Stomach smooth muscle (tissue), 2 donors: ENCODE measurements at regions not wholly inside any gene's neighbourhood (a gene's known extent, or its start where the extent isn't known, plus 50 kb on each side); places are given as distances from the start of the nearest gene placed in this dataset.

Experiments
- H3K27ac ChIP-seq: one replicate; pipeline ENCODE4 v1.7.0; 2013; ENCODE audit warnings: mild to moderate bottlenecking, low read length, inconsistent platforms
- H3K27me3 ChIP-seq, 2 donors: one replicate each; pipeline ENCODE4 v1.7.0; 2013; ENCODE audit warnings: low read length in 2 of 2; ENCODE audit not compliant: insufficient read depth in 2 of 2, control insufficient read depth in 1 of 2
- H3K36me3 ChIP-seq, 2 donors: one replicate each; pipeline ENCODE4 v1.7.0; 2013; ENCODE audit warnings: low read length in 2 of 2; ENCODE audit not compliant: control insufficient read depth in 2 of 2, insufficient read depth in 2 of 2
- H3K4me1 ChIP-seq: one replicate; pipeline ENCODE4 v1.7.0; 2013; ENCODE audit warnings: low read length; ENCODE audit not compliant: control insufficient read depth, insufficient read depth
- H3K4me3 ChIP-seq, 2 donors: one replicate each; pipeline ENCODE4 v1.7.0; 2013; ENCODE audit warnings: low read length in 2 of 2
- H3K9ac ChIP-seq, 2 donors: one replicate each; pipeline ENCODE4 v1.7.0; 2013; ENCODE audit warnings: low read length in 2 of 2, mild to moderate bottlenecking in 1 of 2
- H3K9me3 ChIP-seq, 2 donors: one replicate each; pipeline ENCODE4 v1.7.0; 2013; ENCODE audit warnings: low read length in 2 of 2; ENCODE audit not compliant: control insufficient read depth in 2 of 2
- donor health status: healthy.
- donor health status: Pancreatic carcinoma.

DNA sequence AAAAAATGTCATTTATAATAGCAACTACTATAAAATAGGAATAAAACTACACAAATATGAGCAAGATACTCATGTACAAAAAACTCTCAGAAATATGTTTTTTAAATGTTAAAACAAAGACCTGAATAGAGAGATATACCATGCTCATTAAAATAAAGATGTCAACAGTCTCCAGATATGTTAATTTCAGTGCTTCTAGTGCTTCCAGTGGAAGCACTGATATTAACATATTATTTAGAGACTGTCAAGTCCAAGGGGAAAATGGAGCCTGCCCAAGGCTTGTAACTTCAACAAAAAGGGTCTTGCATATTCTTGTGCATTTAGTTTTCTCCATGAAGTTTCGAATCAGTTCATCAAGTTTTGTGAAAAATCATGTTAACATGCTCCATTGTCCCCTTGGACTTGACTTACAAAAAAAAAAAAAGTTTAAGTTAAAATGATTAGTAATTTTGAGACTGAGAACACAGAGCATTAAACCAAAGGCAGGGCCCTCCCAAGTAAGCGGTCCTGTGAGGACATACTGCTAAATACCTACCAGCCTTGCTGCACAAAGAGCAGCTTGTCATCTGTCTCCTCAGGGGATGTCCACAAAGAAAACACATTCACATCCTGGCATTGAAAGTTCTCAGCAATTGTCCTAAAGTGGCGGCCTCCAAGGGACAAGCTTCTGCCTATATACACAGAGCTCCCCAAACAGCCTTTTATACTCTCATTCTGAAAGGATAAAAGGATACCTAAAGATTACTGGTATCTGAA is 501.9 kb upstream of the CHAC2 start:
- no peaks in the 10 kb centered on the region for H3K9me3 ChIP-seq
- no peak overlapping the region for H3K9ac ChIP-seq
- H3K27me3 ChIP-seq: no peaks in the 10 kb centered on the region
- no peak overlapping the region for H3K4me3 ChIP-seq
- no peaks in the 10 kb centered on the region for H3K4me1 ChIP-seq
- H3K27ac ChIP-seq: no peak overlapping the region
- H3K36me3 ChIP-seq: no peaks in the 10 kb centered on the region

DNA sequence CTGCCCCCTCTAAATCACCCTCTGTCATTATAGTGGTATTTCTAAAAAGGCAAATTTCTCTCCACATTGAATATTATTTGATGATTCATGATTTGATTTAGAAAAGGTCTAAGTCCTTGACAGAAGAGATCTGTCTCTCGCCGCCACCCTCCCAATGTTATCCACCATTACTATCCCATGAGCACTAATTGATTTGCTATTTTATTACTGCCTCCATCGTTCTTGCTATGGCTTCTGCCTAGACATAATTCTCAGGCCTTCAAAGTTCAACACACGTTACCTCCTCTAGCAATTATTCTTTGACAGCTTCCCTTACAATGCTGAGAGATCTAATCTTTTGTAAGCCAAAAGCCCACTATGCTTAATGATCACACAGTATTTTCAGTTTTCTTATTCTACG is 507.0 kb upstream of the CHAC2 start:
- no peak overlapping the region for H3K27ac ChIP-seq
- H3K4me1 ChIP-seq: no peaks in the 10 kb centered on the region
- no peak overlapping the region for H3K4me3 ChIP-seq
- no peaks in the 10 kb centered on the region for H3K36me3 ChIP-seq
- H3K9ac ChIP-seq: no peak overlapping the region
- H3K9me3 ChIP-seq: no peaks in the 10 kb centered on the region
- no peaks in the 10 kb centered on the region for H3K27me3 ChIP-seq

DNA sequence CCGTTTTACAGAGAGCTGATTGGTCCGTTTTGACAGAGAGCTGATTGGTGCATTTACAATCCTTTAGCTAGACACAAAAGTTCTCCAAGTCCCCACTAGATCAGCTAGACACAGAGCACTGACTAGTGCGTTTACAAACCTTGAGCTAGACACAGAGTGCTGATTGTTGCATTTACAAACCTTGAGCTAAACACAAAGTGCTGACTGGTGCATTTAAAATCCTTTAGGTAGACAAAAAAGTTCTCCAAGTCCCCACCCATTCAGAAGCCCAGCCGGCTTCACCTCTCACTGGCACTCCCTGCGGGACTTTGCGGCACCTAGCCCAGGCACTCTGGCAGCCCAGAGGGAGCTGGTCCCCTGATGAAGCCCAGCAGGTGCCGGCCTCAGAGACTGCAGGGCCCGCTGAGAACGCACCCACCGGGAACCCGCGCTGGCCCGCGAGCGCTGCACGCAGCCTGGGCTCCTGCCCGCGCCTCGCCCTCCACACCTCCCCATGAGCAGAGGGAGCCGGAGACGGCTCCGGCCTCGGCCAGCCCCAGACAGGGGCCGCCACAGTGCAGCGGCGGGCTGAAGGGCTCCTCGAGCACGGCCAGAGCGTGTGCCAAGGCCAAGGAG is 508.1 kb upstream of the CHAC2 start:
- H3K4me1 ChIP-seq: no peaks in the 10 kb centered on the region
- H3K4me3 ChIP-seq: no peak overlapping the region

GRCh38 chr2:53257287-53257686 is 510.3 kb upstream of the CHAC2 start:
- Histone ChIP-seq H3K27me3 (no peaks in the 10 kb centered on the region), H3K9ac (no peak overlapping the region), H3K9me3 (no peaks in the 10 kb centered on the region), H3K27ac (no peak overlapping the region), H3K4me3 (no peak overlapping the region), H3K4me1 (no peaks in the 10 kb centered on the region), H3K36me3 (no peaks in the 10 kb centered on the region)

More for the DNA sequence above, 508.1 kb upstream of the CHAC2 start:
- Histone ChIP-seq H3K27me3 (no peaks in the 10 kb centered on the region), H3K27ac (no peak overlapping the region), H3K36me3 (no peaks in the 10 kb centered on the region), H3K9ac (no peak overlapping the region), H3K9me3 (no peaks in the 10 kb centered on the region)

DNA sequence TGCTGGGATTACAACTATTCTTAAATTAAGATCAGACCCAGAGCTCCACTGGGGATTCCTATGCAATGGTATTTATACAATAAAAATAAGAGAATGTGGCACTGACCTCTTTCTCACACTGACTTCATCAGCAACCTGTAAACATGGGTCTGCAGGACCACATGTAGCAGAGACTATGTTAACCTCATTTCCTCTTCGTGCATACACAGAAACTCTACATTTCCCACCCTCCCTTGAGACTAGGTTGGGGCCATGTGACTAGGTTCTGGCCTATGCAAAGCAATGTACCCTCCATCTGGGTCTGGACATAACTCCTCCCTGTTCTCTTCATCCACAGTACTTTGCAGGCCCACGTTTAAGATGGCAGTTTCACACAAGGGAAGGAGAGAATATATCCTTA is 514.4 kb upstream of the CHAC2 start:
- H3K9me3 ChIP-seq: no peaks in the 10 kb centered on the region
- no peaks in the 10 kb centered on the region for H3K36me3 ChIP-seq
- no peaks in the 10 kb centered on the region for H3K4me1 ChIP-seq
- no peaks in the 10 kb centered on the region for H3K27me3 ChIP-seq
- no peak overlapping the region for H3K27ac ChIP-seq
- no peak overlapping the region for H3K9ac ChIP-seq
- H3K4me3 ChIP-seq: no peak overlapping the region

DNA sequence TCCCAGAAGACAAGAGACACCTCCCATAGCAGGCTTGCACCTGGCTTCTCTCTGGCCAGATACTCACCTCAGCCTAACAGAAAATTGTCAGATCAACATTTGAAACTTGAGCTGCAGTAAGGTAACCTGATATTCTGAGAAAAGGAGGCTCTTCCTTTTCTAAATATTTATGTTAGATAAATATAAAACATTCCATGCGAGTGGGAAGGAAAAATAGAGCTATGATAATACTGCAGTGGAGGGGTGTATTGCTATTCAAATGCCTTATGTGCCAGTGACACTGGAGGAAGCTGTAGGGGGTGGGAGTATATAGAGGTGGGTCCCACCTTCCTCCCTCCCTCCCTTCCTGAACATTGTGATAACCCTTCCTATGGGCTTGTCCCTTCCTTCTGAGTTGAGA is 515.5 kb upstream of the CHAC2 start:
- no peak overlapping the region for H3K27ac ChIP-seq
- H3K36me3 ChIP-seq: no peaks in the 10 kb centered on the region
- no peak overlapping the region for H3K4me3 ChIP-seq
- no peaks in the 10 kb centered on the region for H3K4me1 ChIP-seq
- H3K9ac ChIP-seq: no peak overlapping the region
- no peaks in the 10 kb centered on the region for H3K9me3 ChIP-seq
- H3K27me3 ChIP-seq: no peaks in the 10 kb centered on the region

DNA sequence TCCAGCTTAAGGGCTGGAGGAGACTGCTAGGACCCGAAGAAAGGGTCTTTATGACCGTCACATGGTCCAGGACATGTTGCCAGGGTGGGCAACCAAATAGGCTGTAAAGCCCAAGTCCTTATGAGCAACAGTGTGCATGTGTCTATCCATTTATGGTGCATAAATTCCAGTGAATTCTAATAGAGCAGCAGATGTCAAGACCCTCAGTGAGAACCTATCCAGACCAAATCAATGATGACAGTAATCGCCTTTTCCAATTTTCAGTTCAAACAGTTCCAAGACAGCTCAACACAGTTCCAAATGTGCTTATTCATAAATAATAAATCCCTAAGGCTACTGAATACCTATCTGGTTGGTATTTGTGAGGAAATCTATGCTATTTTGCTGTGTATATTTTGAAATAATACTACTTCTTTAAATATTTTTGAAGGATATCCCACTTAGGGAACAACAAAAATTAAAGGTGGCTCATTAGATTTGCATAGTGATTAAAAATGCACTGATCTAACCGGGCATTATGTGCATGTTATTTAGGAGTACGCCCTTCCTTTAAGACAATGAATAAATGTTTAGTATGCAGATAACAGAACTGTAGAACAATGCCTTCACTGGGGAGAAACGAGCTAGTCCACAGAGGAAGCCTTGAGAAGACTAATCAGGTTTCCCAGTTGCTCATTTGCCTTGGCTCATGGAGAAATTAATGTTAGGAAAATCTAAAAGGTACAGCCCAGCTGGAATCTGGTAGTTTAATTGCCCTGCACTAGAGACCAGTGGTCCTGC is 519.5 kb upstream of the CHAC2 start:
- H3K27ac ChIP-seq: no peak overlapping the region
- no peaks in the 10 kb centered on the region for H3K4me1 ChIP-seq
- no peaks in the 10 kb centered on the region for H3K36me3 ChIP-seq
- H3K4me3 ChIP-seq: no peak overlapping the region
- no peak overlapping the region for H3K9ac ChIP-seq
- H3K27me3 ChIP-seq: no peaks in the 10 kb centered on the region
- no peaks in the 10 kb centered on the region for H3K9me3 ChIP-seq

GRCh38 chr2:53243430-53243829 is 524.2 kb upstream of the CHAC2 start:
- no peak overlapping the region for H3K9ac ChIP-seq
- H3K27me3 ChIP-seq: no peaks in the 10 kb centered on the region
- no peak overlapping the region for H3K4me3 ChIP-seq
- H3K4me1 ChIP-seq: no peaks in the 10 kb centered on the region
- H3K27ac ChIP-seq: no peak overlapping the region
- H3K36me3 ChIP-seq: no peaks in the 10 kb centered on the region
- H3K9me3 ChIP-seq: no peaks in the 10 kb centered on the region

- Histone ChIP-seq H3K4me3 (no peak overlapping the region), H3K27me3 (no peaks in the 10 kb centered on the region), H3K27ac (no peak overlapping the region), H3K9me3 (no peaks in the 10 kb centered on the region), H3K4me1 (no peaks in the 10 kb centered on the region), H3K36me3 (no peaks in the 10 kb centered on the region), H3K9ac (no peak overlapping the region)
Observed at GRCh38 chr2:53242090-53242489, 525.5 kb upstream of the CHAC2 start.

DNA sequence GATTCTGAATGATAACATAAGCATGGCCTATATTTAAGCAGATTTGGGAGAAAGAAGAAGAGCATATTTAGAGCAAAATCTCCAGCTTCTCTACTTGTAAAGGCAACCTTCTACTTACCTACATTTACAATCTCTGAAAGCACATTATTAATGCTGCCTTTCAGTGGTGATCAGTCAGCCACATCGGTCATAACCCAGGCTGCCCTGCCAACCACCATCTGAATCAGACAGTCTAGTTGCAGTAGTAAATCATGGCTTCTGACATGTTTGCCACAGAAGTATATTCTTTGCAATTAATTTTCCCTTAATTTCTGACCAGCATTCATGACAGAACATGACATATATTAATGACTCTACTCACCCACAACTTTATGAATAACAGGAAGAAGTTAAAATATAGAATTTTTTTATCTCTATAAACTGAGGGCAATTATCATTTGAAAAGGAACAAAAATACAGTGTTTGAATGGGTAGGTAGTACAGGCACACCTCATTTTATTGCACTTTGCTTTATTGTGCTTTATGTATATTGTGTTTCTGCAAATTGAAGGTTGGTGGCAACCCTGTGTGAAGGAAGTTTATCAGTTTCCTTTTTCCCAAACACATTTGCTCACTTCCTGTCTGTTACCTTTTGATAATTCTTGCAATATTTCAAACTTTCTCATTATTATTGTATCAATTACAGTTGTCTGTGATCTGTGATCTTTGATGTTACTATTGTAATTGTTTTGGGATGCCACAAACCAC is 531.6 kb upstream of the CHAC2 start:
- H3K9ac ChIP-seq: no peak overlapping the region
- H3K27ac ChIP-seq: no peak overlapping the region
- H3K27me3 ChIP-seq: no peaks in the 10 kb centered on the region
- no peaks in the 10 kb centered on the region for H3K9me3 ChIP-seq
- H3K4me3 ChIP-seq: no peak overlapping the region
- no peaks in the 10 kb centered on the region for H3K36me3 ChIP-seq
- no peaks in the 10 kb centered on the region for H3K4me1 ChIP-seq
